Activated naive CD8-positive, alpha-beta T cell (primary cell): ENCODE measurements at regions not wholly inside any gene's neighbourhood (a gene's known extent, or its start where the extent isn't known, plus 50 kb on each side); places are given as distances from the start of the nearest gene placed in this dataset.

Experiments used
- H3K27ac Mint-ChIP-seq: one replicate; pipeline ENCODE4 v1.8.0; 2021; ENCODE audit warnings: mixed read lengths
- H3K27me3 Mint-ChIP-seq: one replicate; pipeline ENCODE4 v1.8.0; 2021; ENCODE audit warnings: mixed read lengths
- H3K36me3 Mint-ChIP-seq: one replicate; pipeline ENCODE4 v1.8.0; 2021; ENCODE audit warnings: mixed read lengths
- H3K4me1 Mint-ChIP-seq: one replicate; pipeline ENCODE4 v1.8.0; 2021; ENCODE audit warnings: low read depth, mixed read lengths
- H3K4me3 Mint-ChIP-seq: one replicate; pipeline ENCODE4 v1.8.0; 2021; ENCODE audit warnings: mild to moderate bottlenecking, mixed read lengths
- H3K9me3 Mint-ChIP-seq: one replicate; pipeline ENCODE4 v1.8.0; 2021; ENCODE audit warnings: low read depth, mixed read lengths

DNA sequence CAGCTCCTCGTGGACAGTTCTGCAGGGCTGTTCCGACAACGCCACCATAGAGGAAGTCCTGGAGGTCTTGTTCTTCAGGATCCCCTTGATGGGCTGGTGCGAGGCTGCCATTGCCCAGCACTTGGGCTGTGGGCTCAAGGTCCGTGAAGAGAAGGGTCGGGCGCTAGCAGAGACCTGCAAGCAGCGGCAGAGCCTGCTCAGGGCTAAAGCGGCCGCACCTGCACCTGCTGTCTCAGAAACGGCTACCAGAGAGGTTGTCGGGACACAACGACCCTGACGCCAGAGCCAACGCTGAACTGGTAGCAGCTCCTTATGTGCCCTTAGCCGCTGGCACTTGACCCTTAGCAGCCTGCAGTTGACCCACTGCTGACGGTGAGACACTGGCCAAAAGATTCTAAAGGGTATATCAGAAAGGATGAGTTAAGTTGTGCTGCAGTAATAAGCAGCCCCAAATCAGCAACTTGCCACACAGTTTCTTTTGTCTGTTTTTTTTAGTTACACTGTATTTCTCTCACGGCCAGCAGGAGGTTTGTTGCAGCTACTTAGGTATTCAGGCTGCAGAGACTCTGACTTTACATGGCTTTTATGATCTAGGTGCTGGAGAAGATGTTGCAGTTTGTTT is 55.5 kb upstream of the ST6GAL2 start:
- no peaks in the 10 kb centered on the region for H3K4me1 Mint-ChIP-seq
- no peak overlapping the region for H3K4me3 Mint-ChIP-seq
- H3K27me3 Mint-ChIP-seq, result peaks cover 2% of the 10 kb centered on the region
- no peaks in the 10 kb centered on the region for H3K9me3 Mint-ChIP-seq
- no peak overlapping the region for H3K27ac Mint-ChIP-seq
- H3K36me3 Mint-ChIP-seq, result no peaks in the 10 kb centered on the region

- H3K9me3 Mint-ChIP-seq, result no peaks in the 10 kb centered on the region
- H3K4me3 Mint-ChIP-seq, result no peak overlapping the region
- H3K4me1 Mint-ChIP-seq, result no peaks in the 10 kb centered on the region
- no peaks in the 10 kb centered on the region for H3K36me3 Mint-ChIP-seq
- H3K27me3 Mint-ChIP-seq, result peaks cover 2% of the 10 kb centered on the region
- no peak overlapping the region for H3K27ac Mint-ChIP-seq
Observed at GRCh38 chr2:106943468-106944200, 57.7 kb upstream of the ST6GAL2 start.

- H3K27me3 Mint-ChIP-seq, result peaks cover 2% of the 10 kb centered on the region
- H3K9me3 Mint-ChIP-seq, result no peaks in the 10 kb centered on the region
- no peak overlapping the region for H3K4me3 Mint-ChIP-seq
- H3K36me3 Mint-ChIP-seq, result no peaks in the 10 kb centered on the region
- no peaks in the 10 kb centered on the region for H3K4me1 Mint-ChIP-seq
- H3K27ac Mint-ChIP-seq, result no peak overlapping the region
Observed at GRCh38 chr2:106944215-106944614, 58.2 kb upstream of the ST6GAL2 start.

DNA sequence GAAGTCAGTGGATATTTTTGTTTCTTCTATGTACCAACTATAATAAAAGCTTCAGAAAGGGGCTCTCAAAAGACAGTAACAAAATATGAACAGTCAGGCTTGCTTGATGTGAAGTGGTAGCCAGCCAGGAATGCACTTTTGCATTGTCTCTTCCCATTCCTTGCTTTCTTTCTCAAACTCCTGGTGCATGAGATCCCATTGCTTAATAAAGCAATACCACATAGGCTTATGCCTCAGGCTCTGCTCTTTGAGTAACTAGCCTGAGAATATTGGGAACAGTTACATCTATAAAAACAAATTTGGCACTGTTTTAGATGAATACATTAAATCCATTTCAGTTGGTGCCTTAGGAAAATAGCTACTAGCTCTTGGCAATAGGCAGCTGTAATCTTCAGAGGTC is 62.6 kb upstream of the ST6GAL2 start:
- peaks cover 8% of the 10 kb centered on the region for H3K9me3 Mint-ChIP-seq

GRCh38 chr2:106953236-106953635 is 67.3 kb upstream of the ST6GAL2 start:
- no peaks in the 10 kb centered on the region for H3K4me1 Mint-ChIP-seq
- H3K9me3 Mint-ChIP-seq, result peaks cover 8% of the 10 kb centered on the region
- H3K27me3 Mint-ChIP-seq, result no peaks in the 10 kb centered on the region
- H3K36me3 Mint-ChIP-seq, result no peaks in the 10 kb centered on the region
- H3K27ac Mint-ChIP-seq, result no peak overlapping the region
- H3K4me3 Mint-ChIP-seq, result no peak overlapping the region

More for the DNA sequence above, 62.6 kb upstream of the ST6GAL2 start:
- no peaks in the 10 kb centered on the region for H3K4me1 Mint-ChIP-seq
- H3K36me3 Mint-ChIP-seq, result no peaks in the 10 kb centered on the region
- H3K27ac Mint-ChIP-seq, result no peak overlapping the region
- no peaks in the 10 kb centered on the region for H3K27me3 Mint-ChIP-seq
- H3K4me3 Mint-ChIP-seq, result no peak overlapping the region

DNA sequence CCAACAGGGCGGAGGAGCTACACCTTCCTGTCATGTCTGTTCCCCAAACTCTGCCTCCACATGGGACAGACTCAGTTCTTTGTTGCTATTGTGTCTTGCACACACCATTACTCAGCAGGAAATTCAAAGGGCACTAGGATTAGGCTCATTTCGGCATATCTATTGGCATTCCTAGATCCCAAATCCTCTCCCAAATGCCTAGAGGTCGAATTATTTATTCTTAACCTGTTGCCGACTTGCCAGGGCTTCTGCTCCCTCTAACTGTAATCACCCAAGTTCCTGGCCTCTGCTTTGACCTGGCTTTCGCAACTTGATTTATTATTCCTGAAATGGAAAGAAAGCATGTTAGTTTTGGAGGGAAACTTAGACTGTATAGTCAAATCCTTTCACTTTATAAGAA is 67.8 kb upstream of the ST6GAL2 start:
- Mint-ChIP-seq H3K4me1 (no peaks in the 10 kb centered on the region), H3K4me3 (no peak overlapping the region), H3K27ac (no peak overlapping the region), H3K9me3 (peaks cover 8% of the 10 kb centered on the region), H3K36me3 (no peaks in the 10 kb centered on the region), H3K27me3 (no peaks in the 10 kb centered on the region)

- Mint-ChIP-seq H3K9me3 (peaks cover 8% of the 10 kb centered on the region), H3K36me3 (no peaks in the 10 kb centered on the region), H3K4me3 (no peak overlapping the region), H3K27ac (no peak overlapping the region), H3K27me3 (no peaks in the 10 kb centered on the region), H3K4me1 (no peaks in the 10 kb centered on the region)
Observed at GRCh38 chr2:106954304-106954703, 68.3 kb upstream of the ST6GAL2 start.

DNA sequence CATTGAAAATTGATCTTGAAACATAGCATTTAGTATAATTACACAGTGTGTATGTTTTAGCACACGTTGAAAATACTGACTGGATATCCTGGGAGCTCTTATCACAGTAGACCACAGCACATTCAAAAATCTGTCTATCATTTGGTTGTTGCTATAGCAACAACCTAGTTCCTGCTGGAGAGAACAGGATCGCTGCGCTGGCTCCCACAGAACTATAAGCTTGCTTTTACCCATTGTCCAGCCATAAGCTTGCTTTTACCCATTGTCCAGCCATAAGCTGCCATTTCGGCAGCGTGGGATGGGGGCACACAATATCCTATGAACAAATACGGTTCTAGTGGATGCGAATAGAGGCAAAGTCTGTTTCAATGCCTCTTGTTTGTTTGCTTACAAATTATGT is 70.4 kb upstream of the ST6GAL2 start:
- no peaks in the 10 kb centered on the region for H3K9me3 Mint-ChIP-seq
- no peaks in the 10 kb centered on the region for H3K27me3 Mint-ChIP-seq
- H3K4me3 Mint-ChIP-seq, result no peak overlapping the region
- no peaks in the 10 kb centered on the region for H3K4me1 Mint-ChIP-seq
- H3K36me3 Mint-ChIP-seq, result no peaks in the 10 kb centered on the region
- no peak overlapping the region for H3K27ac Mint-ChIP-seq

DNA sequence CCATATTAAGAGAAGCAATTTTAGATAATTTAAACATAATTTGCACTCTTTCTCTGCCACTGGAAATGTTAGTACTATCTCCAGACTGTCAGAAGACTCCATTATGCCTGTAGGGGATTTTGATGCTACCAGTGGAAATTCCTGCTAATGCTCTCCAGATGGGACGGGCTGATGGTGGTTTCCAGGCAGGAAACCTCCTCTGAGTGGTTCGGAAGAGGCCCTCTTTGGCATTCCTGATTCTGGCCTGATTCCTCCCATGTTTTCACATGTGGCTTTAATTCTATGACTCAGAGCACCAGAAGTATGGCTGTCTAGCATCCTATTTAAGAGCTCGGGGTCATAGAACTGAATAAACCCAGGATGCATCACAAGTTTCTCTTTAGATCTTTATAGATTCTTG is 70.9 kb upstream of the ST6GAL2 start:
- H3K4me1 Mint-ChIP-seq, result no peaks in the 10 kb centered on the region
- H3K4me3 Mint-ChIP-seq, result no peak overlapping the region
- no peaks in the 10 kb centered on the region for H3K36me3 Mint-ChIP-seq
- no peak overlapping the region for H3K27ac Mint-ChIP-seq
- H3K9me3 Mint-ChIP-seq, result no peaks in the 10 kb centered on the region
- H3K27me3 Mint-ChIP-seq, result no peaks in the 10 kb centered on the region

GRCh38 chr2:106959975-106960682 is 74.2 kb upstream of the ST6GAL2 start:
- Mint-ChIP-seq H3K4me1 (no peaks in the 10 kb centered on the region), H3K4me3 (no peak overlapping the region), H3K27me3 (no peaks in the 10 kb centered on the region), H3K27ac (no peak overlapping the region), H3K9me3 (no peaks in the 10 kb centered on the region), H3K36me3 (no peaks in the 10 kb centered on the region)

GRCh38 chr2:106960683-106961161 is 74.8 kb upstream of the ST6GAL2 start:
- Mint-ChIP-seq H3K4me1 (no peaks in the 10 kb centered on the region), H3K36me3 (no peaks in the 10 kb centered on the region), H3K27ac (no peak overlapping the region), H3K9me3 (no peaks in the 10 kb centered on the region), H3K27me3 (no peaks in the 10 kb centered on the region), H3K4me3 (no peak overlapping the region)

DNA sequence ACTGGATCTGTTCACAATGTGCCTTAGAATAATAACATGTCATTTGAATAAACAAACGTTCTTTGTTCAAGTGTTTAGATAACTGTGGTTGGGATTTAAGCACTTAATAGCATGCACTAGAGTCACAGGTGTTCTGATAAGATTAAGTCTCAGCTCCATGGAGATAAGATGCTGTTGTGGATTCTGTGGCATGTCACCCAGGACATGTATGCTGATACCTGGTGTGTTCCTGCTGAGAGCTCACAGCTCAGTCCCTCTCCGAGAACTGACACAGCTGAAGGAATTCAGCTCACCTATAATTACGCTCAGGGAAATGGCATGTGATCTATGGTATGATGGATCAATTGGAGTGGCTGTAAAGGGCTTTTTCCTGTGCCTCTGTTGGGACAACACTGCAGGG is 75.4 kb upstream of the ST6GAL2 start:
- no peak overlapping the region for H3K27ac Mint-ChIP-seq
- H3K36me3 Mint-ChIP-seq, result no peaks in the 10 kb centered on the region
- no peaks in the 10 kb centered on the region for H3K4me1 Mint-ChIP-seq
- H3K4me3 Mint-ChIP-seq, result no peak overlapping the region
- H3K27me3 Mint-ChIP-seq, result no peaks in the 10 kb centered on the region
- H3K9me3 Mint-ChIP-seq, result no peaks in the 10 kb centered on the region

- Mint-ChIP-seq H3K27ac (no peak overlapping the region), H3K27me3 (no peaks in the 10 kb centered on the region), H3K4me3 (no peak overlapping the region), H3K36me3 (no peaks in the 10 kb centered on the region), H3K4me1 (no peaks in the 10 kb centered on the region), H3K9me3 (peaks cover 5% of the 10 kb centered on the region)
Observed at GRCh38 chr2:106963156-106963555, 77.2 kb upstream of the ST6GAL2 start.

DNA sequence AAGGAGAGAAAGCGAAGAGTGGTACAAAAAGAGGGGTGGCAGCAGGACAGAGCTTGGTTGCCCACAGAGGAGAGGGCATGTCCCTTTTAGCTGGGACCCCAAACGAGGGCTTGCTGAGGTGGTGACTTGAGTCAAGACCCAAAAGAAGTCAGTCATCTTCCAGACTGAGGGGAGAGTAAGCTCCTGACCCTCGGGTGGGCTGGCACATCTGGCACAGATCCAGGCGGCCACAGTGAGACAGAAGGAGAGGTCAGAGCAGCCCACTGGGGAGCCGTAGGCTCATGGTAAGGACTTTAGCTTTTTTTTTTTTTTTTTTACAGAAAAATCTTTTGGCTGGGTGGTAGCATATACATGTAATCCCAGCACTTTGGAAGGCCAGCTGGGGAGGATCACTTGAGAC is 77.9 kb upstream of the ST6GAL2 start:
- Mint-ChIP-seq H3K9me3 (peaks cover 8% of the 10 kb centered on the region), H3K27me3 (no peaks in the 10 kb centered on the region), H3K27ac (no peak overlapping the region), H3K4me3 (no peak overlapping the region), H3K4me1 (no peaks in the 10 kb centered on the region), H3K36me3 (no peaks in the 10 kb centered on the region)

GRCh38 chr2:106965611-106966010 is 79.6 kb upstream of the ST6GAL2 start:
- Mint-ChIP-seq H3K36me3 (no peaks in the 10 kb centered on the region), H3K9me3 (peaks cover 8% of the 10 kb centered on the region), H3K27me3 (no peaks in the 10 kb centered on the region), H3K4me3 (no peak overlapping the region), H3K27ac (no peak overlapping the region), H3K4me1 (no peaks in the 10 kb centered on the region)
